Mucosa of rectum (tissue), 2 donors: ENCODE measurements at regions not wholly inside any gene's neighbourhood (a gene's known extent, or its start where the extent isn't known, plus 50 kb on each side); places are given as distances from the start of the nearest gene placed in this dataset.

Experiments used
- H3K27ac ChIP-seq, 2 donors: one replicate each; pipeline ENCODE4 v1.7.0; 2013; ENCODE audit warnings: inconsistent platforms in 2 of 2, low read depth in 2 of 2, low read length in 2 of 2
- H3K27me3 ChIP-seq, 2 donors: one replicate each; pipeline ENCODE4 v1.7.0; 2013; ENCODE audit warnings: low read length in 2 of 2; ENCODE audit not compliant: control insufficient read depth in 2 of 2, insufficient read depth in 2 of 2
- H3K36me3 ChIP-seq, 2 donors: one replicate each; pipeline ENCODE4 v1.7.0; 2013; ENCODE audit warnings: low read length in 2 of 2; ENCODE audit not compliant: control insufficient read depth in 2 of 2, insufficient read depth in 2 of 2
- H3K4me1 ChIP-seq, 2 donors: one replicate each; pipeline ENCODE4 v1.7.0; 2013; ENCODE audit warnings: low read length in 2 of 2, mild to moderate bottlenecking in 1 of 2; ENCODE audit not compliant: control insufficient read depth in 2 of 2, insufficient read depth in 2 of 2
- H3K4me3 ChIP-seq, 2 donors: one replicate each; pipeline ENCODE4 v1.7.0; 2013; ENCODE audit warnings: low read length in 2 of 2
- H3K9ac ChIP-seq, 2 donors: one replicate each; pipeline ENCODE4 v1.7.0; 2013; ENCODE audit warnings: low read length in 2 of 2, low read depth in 1 of 2, mild to moderate bottlenecking in 1 of 2
- H3K9me3 ChIP-seq, 2 donors: one replicate each; pipeline ENCODE4 v1.7.0; 2013; ENCODE audit warnings: low read length in 2 of 2; ENCODE audit not compliant: control insufficient read depth in 2 of 2
- donor health status: healthy.
- donor health status: Normal muscosa, but diverticular disease.

DNA sequence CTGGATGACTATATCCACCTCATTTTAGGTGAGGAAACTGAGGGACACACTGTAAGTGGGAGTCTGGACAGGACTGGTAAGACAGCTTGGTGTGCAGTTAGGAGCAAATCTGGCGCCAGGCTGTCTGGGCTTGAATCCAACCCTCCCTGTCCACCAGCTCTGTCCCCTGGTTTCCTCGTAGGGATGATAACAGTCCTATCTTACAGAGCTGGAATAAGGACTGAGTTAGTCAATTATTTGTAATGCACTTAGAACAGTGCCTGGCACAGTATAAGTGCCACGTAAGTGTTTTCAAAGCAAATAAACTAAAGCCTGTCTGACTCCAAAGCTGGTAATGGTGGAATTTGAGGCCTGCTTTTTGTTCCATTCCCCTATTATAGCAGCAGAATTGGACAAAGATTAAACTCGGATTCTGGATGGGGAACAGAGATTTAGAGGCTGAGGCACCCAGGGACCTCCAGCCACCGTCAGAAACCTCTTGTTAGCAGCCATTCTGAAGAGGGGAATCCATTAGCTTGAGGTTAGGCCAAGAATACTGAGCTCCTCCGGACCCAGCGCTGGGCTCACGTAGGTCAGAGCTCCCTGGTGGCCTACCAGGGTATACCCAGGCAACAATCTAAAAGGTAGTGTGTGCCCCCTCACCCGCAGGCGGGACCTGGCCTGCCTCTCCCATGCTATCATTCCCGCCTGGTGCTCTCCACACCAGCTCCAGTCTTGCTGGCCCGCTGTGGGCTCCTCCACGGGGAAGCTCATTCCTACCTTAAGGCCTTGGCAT lies 102.1 kb downstream of the UCHL1 start:
- H3K36me3 ChIP-seq = no peaks in the 10 kb centered on the region
- peaks cover 6 to 10% of the 10 kb centered on the region in 2 donors for H3K4me1 ChIP-seq
- H3K9ac ChIP-seq = no peak overlapping the region
- peak overlapping the region in 1 of 2 donors; percentile 37 for H3K27ac ChIP-seq
- no peaks in the 10 kb centered on the region for H3K9me3 ChIP-seq
- H3K27me3 ChIP-seq = no peaks in the 10 kb centered on the region
- no peak overlapping the region for H3K4me3 ChIP-seq

DNA sequence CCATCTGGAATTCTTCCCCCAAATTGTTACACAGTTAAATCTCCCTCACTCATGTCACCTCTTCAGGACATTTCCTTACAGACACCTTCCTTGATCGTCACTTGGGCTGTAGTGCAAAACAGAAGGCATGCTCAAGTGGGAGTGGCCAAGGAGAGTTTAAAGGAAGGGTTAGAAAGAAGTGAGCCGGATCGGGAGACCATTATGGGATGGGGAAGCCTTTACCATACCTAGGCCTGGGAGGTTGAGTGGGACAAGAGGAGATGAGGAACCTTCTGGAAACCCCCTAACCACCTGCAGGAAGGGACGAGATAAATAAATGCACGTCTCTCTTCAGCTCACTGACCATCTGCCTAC lies 102.7 kb downstream of the UCHL1 start:
- Histone ChIP-seq H3K4me3 (no peak overlapping the region), H3K27ac (peak overlapping the region in 1 of 2 donors; percentile 37), H3K4me1 (peaks cover 6 to 10% of the 10 kb centered on the region in 2 donors), H3K9ac (no peak overlapping the region), H3K9me3 (no peaks in the 10 kb centered on the region), H3K36me3 (no peaks in the 10 kb centered on the region), H3K27me3 (no peaks in the 10 kb centered on the region)

DNA sequence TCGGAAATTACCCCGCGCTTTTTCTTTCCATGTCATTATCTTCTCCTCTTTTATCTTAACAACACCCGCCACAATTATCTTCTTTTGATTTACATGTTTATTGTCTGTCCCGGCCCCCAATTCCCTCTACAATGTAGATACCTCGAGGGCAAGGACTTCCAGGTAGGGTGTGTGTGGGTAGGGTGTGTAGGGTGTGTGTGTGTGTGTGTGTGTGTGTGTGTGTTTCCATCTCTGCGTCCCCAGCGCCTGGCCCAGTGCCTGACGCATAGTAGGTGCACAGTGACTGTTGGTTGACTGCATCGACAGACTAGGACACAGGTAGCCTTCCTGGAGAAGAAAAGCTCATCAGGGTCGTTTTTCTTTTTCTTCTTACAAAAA lies 103.1 kb downstream of the UCHL1 start:
- peak overlapping the region in 1 of 2 donors; percentile 57 for H3K9ac ChIP-seq
- H3K36me3 ChIP-seq = no peaks in the 10 kb centered on the region
- peak overlapping the region; percentile 59 to 73 for H3K4me3 ChIP-seq
- H3K9me3 ChIP-seq = no peaks in the 10 kb centered on the region
- H3K27me3 ChIP-seq = no peaks in the 10 kb centered on the region
- no peak overlapping the region for H3K27ac ChIP-seq
- H3K4me1 ChIP-seq = peaks cover 6 to 10% of the 10 kb centered on the region in 2 donors

DNA sequence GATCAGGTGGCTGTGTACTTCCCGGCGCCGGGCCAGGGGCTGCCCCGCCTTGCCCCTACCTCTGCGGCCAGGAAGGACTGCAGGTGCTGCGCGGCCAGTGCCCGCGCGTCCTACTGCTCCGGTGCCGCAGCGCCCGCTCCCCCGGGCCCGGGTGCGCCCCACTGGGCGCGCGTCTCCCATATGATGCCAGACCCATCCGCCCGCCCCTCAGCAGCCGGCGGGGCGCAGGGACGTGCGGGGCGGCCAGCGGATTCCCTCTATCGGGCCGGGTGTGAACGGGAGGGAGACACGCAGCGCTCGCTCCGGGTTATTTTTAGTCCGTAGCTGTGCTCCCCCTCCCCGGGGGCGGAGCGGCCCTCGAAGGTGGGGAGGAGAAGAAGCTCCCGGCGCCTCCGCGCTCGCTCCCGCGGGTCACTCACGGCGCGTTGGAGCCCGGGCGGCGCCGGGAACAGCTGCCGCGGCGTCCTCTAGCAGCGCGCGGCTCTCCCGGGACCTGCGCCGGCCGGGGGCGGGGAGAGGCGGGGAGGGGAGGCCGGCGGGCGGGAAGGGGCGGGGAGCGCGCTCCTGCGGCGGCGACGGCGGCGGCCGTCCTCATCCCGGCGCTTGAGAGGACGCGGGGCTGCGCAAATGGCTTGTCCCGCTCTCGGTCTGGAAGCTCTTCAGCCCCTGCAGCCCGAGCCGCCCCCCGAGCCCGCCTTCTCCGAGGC lies 103.6 kb downstream of the UCHL1 start:
- peak overlapping the region; percentile 14 to 57 for H3K9ac ChIP-seq
- peaks cover 6 to 10% of the 10 kb centered on the region in 2 donors for H3K4me1 ChIP-seq
- no peaks in the 10 kb centered on the region for H3K27me3 ChIP-seq

DNA sequence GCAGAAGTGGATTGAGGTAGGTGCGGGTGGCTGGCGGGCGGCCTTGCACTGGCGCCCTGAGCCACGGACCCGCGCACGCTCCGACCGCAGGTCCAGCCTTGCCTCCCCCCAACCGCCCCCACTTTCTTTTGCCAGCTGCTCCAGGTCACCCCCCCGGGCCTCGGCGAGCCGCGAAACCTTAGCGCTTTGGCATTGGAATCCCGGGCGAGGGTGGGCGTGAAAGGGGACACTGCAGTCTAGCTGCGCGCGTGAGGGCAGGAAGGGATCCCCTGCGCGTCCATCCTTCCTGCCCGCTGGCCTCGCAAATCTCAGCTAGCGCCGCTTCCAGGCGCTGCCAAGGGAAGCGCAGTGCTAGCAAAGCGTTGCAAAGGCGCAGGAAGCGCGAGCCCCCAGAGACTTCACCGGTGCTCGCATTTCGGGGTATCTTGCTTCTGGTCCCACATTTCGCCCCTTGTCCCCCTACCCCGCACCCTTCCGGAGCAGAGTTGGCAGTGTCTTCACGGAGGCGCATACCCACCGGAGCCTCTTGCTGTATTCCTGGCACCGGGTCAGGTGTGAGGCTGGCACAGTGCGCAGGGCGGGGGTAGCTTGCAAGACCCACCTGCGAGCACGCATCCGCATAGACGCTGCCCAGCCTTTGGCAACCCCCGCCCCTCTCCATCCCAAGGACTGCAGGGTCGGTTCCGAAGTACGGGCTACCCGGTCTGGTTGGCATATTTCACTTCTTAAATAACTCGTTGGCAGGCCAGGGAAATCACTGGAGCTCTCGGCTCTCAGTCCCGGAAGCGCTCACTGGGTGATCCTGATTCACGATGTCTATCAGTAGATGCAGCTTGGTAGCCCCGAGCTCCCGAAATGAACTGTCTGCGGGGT lies 104.4 kb downstream of the UCHL1 start:
- H3K4me1 ChIP-seq = peaks cover 6 to 10% of the 10 kb centered on the region in 2 donors
- peak overlapping the region; percentile 43 to 57 for H3K9ac ChIP-seq
- H3K27me3 ChIP-seq = no peaks in the 10 kb centered on the region
- H3K27ac ChIP-seq = peak overlapping the region in 1 of 2 donors; percentile 10
- no peaks in the 10 kb centered on the region for H3K36me3 ChIP-seq
- peak overlapping the region; percentile 73 to 78 for H3K4me3 ChIP-seq
- H3K9me3 ChIP-seq = no peaks in the 10 kb centered on the region

More for the DNA sequence above, 103.6 kb downstream of the UCHL1 start:
- H3K27ac ChIP-seq = no peak overlapping the region
- no peaks in the 10 kb centered on the region for H3K36me3 ChIP-seq
- H3K4me3 ChIP-seq = peak overlapping the region; percentile 73 to 78
- no peaks in the 10 kb centered on the region for H3K9me3 ChIP-seq

DNA sequence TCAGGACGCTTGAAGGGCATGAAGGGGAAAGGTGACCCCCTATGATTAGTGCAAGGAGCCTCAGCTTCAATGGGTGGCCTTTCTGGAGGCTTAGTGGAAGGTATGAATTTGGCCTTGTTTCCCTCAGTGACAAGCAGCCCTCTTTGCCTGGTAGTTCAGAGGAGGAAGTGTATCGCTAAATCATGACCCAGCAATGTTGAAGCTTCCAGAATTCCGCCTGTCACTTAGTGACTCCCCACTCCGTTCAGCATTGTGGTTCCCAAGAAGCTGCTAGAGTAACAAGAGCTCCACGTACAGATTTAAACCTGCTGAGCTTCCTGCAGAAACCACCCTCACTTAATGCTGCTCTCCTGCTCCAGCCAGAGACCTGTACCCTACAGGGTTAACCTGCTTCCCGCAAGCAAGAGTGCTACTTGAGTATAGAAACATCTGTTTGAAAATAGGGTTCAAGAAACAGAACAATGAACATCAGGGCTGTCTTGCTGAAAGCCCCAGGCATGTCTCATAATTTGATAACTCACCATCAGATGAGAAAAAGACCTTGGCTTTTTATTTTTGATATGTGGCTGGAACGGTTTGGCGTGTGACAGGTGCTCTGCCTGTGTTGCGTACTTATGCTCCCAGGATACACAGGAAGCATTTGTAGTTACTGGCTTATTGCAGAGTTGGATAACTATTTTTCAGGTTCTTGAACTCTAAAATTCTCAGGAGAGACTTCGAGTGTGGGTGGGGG lies 105.2 kb downstream of the UCHL1 start:
- Histone ChIP-seq H3K27ac (no peak overlapping the region), H3K27me3 (no peaks in the 10 kb centered on the region), H3K36me3 (no peaks in the 10 kb centered on the region), H3K4me1 (peaks cover 6 to 10% of the 10 kb centered on the region in 2 donors), H3K4me3 (peak overlapping the region; percentile 73 to 78), H3K9ac (peak overlapping the region; percentile 43 to 57), H3K9me3 (no peaks in the 10 kb centered on the region)

DNA sequence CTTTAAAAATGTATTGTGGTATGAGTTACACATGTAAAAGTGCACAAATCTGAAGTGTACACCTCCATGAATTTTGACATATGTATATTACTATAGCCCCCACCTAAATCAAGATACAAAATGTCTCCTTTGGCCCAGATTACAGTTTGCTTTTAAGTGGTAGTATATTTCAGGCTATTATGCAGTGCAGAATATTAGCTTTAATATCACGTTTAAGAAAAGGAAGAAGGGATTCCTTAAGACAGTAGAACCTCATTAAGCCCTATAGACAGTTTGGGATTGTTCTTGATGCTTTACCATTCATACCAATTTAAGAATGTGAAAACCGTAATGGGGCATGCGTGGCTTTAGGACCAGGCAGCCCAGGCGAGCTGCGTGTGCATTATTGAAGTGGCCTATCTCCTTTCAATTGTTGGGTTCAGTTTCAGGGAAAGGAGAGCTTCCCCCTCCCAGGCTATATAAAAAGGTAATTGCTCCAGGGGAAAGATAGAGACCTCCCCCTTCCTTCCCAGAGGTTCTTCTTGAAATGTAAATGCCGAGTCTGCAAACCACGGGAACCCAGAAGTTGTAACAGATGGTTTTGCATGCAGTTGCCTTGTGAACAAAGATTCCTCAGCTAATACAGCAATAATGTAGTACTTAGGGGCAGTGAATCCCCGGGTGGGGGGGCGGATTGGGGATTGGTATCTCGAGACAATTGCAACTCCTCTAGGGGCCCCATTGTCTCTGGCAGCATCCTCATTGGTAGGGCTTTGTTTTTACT lies 106.1 kb downstream of the UCHL1 start:
- Histone ChIP-seq H3K27ac (no peak overlapping the region), H3K4me3 (no peak overlapping the region), H3K27me3 (no peaks in the 10 kb centered on the region), H3K9me3 (no peaks in the 10 kb centered on the region), H3K36me3 (no peaks in the 10 kb centered on the region), H3K9ac (no peak overlapping the region), H3K4me1 (peaks cover 6 to 10% of the 10 kb centered on the region in 2 donors)

DNA sequence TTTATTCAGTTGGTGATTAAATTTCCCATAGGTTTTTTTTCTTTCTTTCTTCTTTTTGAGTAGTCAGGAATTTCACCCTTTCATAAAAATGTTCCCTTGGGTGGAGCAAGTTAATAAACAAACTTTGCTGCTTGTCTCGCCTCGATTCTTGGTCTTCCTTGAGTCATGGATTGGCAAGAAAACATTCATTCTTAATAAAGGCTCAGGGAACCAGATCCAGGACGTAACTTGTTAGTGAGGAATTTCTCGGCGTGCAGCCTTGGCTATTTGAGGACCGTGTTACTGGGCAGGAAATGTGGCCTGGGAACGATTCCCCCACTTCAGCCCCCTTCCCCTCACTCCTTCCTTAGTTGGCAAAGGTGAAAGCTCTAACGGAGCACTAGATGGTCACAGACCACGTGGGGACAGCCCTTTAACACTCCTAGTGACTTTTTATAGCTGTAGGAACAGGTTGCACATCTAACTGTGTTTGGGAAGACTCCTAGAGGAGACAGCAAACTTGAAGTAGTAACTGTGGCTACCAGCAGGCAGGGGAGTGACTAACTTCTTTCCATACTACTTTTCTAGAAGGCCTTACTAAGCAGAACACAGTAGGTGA lies 106.8 kb downstream of the UCHL1 start:
- H3K27ac ChIP-seq = peak overlapping the region in 1 of 2 donors; percentile 27
- H3K27me3 ChIP-seq = no peaks in the 10 kb centered on the region
- peaks cover 3 to 8% of the 10 kb centered on the region in 2 donors for H3K4me1 ChIP-seq
- H3K36me3 ChIP-seq = no peaks in the 10 kb centered on the region
- no peak overlapping the region for H3K9ac ChIP-seq
- no peak overlapping the region for H3K4me3 ChIP-seq
- no peaks in the 10 kb centered on the region for H3K9me3 ChIP-seq

DNA sequence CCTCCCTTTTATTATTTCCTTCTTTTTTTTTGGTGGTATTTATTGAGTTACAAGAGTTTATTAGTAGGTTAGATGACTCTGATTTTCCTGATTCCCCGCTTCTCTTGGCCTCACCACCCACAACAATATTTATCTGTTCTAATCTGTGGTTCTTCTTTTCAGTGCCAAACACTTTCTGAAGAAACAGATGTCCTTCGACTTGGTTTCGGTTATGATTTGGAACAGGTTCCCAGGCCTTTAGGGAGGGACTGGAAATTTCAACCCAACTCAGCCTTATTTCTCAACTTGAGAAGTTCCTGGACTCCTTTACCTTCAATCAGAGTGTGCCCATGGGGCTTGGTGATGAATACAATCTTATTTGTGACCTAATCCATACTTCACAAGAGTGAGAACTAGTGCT lies 108.1 kb downstream of the UCHL1 start:
- Histone ChIP-seq H3K4me1 (peaks cover 0 to 3% of the 10 kb centered on the region in 2 donors), H3K27ac (no peak overlapping the region), H3K9ac (no peak overlapping the region), H3K9me3 (no peaks in the 10 kb centered on the region), H3K4me3 (no peak overlapping the region), H3K36me3 (no peaks in the 10 kb centered on the region), H3K27me3 (no peaks in the 10 kb centered on the region)
